ENCODE measurements at regions not wholly inside any gene's neighbourhood (a gene's known extent, or its start where the extent isn't known, plus 50 kb on each side); places are given as distances from the start of the nearest gene placed in this dataset.

DNA sequence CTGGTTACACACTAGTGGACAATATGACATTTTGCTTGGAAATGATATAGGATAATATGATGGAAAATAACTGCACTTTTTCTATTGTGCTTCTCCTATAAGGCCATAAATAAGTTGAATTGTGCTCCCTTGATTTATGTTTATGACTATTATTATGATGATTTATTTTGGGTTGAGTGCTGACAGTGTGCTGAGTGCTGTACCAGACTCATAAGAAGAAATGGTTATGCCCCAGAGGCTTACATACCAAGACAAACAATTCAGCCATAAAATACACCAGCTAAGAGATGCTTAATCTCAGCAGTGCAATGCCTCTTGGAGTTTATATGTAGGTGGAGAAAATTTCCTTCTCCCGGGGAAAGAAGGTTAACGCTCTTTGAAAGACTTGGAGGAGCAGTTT lies 199.8 kb upstream of the NOCT start:
- no peaks in the 10 kb centered on the region for H3K36me3 ChIP-seq
- no peak overlapping the region for H3K27ac ChIP-seq
- TF ChIP-seq, protein P1, sequence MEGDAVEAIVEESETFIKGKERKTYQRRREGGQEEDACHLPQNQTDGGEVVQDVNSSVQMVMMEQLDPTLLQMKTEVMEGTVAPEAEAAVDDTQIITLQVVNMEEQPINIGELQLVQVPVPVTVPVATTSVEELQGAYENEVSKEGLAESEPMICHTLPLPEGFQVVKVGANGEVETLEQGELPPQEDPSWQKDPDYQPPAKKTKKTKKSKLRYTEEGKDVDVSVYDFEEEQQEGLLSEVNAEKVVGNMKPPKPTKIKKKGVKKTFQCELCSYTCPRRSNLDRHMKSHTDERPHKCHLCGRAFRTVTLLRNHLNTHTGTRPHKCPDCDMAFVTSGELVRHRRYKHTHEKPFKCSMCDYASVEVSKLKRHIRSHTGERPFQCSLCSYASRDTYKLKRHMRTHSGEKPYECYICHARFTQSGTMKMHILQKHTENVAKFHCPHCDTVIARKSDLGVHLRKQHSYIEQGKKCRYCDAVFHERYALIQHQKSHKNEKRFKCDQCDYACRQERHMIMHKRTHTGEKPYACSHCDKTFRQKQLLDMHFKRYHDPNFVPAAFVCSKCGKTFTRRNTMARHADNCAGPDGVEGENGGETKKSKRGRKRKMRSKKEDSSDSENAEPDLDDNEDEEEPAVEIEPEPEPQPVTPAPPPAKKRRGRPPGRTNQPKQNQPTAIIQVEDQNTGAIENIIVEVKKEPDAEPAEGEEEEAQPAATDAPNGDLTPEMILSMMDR (IDR thresholded peaks at IDR 0.05): no peak
- no peak for TF ChIP-seq POLR2A (IDR thresholded peaks at IDR 0.05)
- no peak for TF ChIP-seq EP300 (IDR thresholded peaks at IDR 0.05)
- intact Hi-C loops (cut with DNase I): no loop called here
- no peaks in the 10 kb centered on the region for H3K4me1 ChIP-seq (ENCODE audit: insufficient read depth)
- no peak for DNase-seq
- H3K9me3 ChIP-seq: no peaks in the 10 kb centered on the region
- WGBS, 3 donors: 55 to 61% (median 59%) methylated on average over 2 of the region's 2 CpGs
- H3K27me3 ChIP-seq: no peaks in the 10 kb centered on the region
- H3K4me3 ChIP-seq: no peak overlapping the region

DNA sequence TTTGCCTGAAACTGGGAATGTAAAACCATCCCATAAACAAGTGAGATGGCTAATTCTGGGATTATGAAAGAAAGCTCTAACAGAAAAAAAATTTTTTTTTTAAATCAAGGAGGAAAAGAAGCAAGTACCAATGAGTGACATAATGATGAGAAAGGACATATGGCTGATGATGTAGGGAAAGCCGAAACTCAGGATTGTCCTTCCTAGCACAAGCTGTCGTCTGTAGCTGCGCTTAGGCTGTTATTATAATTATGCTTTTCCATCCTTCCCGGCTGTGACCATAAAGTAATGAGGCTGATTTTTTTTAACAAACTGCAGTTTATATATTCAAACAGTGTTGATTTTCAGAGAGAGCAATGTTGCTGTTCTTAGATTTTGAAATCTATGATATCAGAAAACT lies 209.8 kb upstream of the NOCT start:
- Histone ChIP-seq H3K4me1 (ENCODE audit: insufficient read depth) (no peaks in the 10 kb centered on the region), H3K36me3 (no peaks in the 10 kb centered on the region), H3K27ac (no peak overlapping the region), H3K9me3 (no peaks in the 10 kb centered on the region), H3K4me3 (no peak overlapping the region), H3K27me3 (no peaks in the 10 kb centered on the region)
- intact Hi-C loops (cut with DNase I): no loop called here
- 21 to 49% (median 42%) methylated on average over 4 of the region's 4 CpGs for WGBS, 3 donors
- no peak for TF ChIP-seq POLR2A (IDR thresholded peaks at IDR 0.05)
- TF ChIP-seq EP300 (IDR thresholded peaks at IDR 0.05): no peak
- TF ChIP-seq, protein P1 (IDR thresholded peaks at IDR 0.05): no peak
- DNase-seq: no peak

DNA sequence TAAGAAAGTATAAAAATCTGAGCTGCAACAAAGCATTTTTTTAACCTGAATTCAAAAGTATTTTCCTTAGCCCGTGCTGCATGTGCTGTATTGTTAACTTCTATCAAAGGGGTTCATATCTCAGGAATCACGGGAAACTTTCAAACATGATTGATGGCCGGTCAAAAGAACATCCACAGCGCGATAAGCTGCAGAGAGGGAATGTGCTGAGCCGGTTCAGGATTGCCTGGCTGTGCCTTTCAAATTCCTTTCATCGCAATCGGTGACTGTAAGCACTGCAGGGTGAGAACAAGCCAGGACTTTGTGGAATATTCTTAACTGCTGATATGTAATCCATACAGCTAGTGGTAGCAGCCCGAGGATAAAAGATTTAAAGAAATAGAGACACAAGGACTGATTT lies 210.9 kb upstream of the NOCT start:
- H3K4me3 ChIP-seq: no peak overlapping the region
- H3K27me3 ChIP-seq: no peaks in the 10 kb centered on the region
- H3K27ac ChIP-seq: no peak overlapping the region
- H3K9me3 ChIP-seq: no peaks in the 10 kb centered on the region
- no peaks in the 10 kb centered on the region for H3K4me1 ChIP-seq (ENCODE audit: insufficient read depth)
- TF ChIP-seq, protein P1 (IDR thresholded peaks at IDR 0.05): no peak
- TF ChIP-seq POLR2A (IDR thresholded peaks at IDR 0.05): no peak
- TF ChIP-seq EP300 (IDR thresholded peaks at IDR 0.05): no peak
- no peaks in the 10 kb centered on the region for H3K36me3 ChIP-seq
- intact Hi-C loops (cut with DNase I): no loop called here
- WGBS, 3 donors: 4 to 5% (median 5%) methylated on average over 9 of the region's 9 CpGs
- DNase-seq: no peak

DNA sequence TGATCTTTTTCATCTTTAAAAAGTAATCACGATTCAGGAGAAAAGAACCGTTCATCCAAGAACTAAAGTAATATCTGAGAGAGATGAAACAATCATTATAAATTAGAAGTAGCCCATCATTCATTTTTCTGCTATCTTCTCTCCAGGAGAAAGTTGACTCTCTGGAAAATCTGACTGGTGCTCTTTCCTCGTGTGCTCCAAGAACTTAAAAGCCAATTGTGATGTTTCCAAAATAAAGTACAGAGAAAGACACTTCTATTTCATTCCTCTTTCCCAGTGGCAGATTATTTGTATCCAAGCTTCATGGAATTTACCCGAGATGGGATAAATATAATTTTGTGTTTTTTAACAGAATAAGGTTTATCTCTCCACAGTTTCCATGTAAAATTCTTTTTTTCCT lies 212.5 kb upstream of the NOCT start:
- no peaks in the 10 kb centered on the region for H3K4me1 ChIP-seq (ENCODE audit: insufficient read depth)
- no peaks in the 10 kb centered on the region for H3K36me3 ChIP-seq
- no peaks in the 10 kb centered on the region for H3K9me3 ChIP-seq
- H3K27ac ChIP-seq: no peak overlapping the region
- no peaks in the 10 kb centered on the region for H3K27me3 ChIP-seq
- TF ChIP-seq POLR2A (IDR thresholded peaks at IDR 0.05) (no peak), EP300 (IDR thresholded peaks at IDR 0.05) (no peak)
- TF ChIP-seq, protein P1 (IDR thresholded peaks at IDR 0.05): no peak
- intact Hi-C loops (cut with DNase I): no loop called here
- H3K4me3 ChIP-seq: no peak overlapping the region
- no peak for DNase-seq
- WGBS, 3 donors: 46 to 51% (median 47%) methylated on average over 4 of the region's 4 CpGs

DNA sequence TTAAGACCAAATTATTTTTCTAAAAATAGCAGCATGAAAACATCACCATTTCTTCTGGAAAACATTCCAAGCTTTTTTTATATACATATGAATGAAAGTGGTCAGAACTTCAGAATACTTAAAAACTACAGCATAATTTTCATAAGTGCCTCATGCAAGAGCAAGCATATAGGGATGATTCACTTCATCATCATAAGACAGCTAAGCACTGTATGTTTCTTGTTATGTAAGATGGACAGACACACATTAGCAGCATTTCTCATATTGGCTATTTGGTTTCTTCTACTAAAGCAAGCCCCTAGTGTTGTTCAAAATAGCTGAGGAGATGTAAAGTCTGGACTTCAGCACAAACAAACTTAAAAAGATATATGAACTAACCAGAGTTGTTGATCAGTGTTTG lies 213.1 kb upstream of the NOCT start:
- H3K27me3 ChIP-seq: no peaks in the 10 kb centered on the region
- intact Hi-C loops (cut with DNase I): no loop called here
- H3K4me1 ChIP-seq (ENCODE audit: insufficient read depth): no peaks in the 10 kb centered on the region
- TF ChIP-seq, protein P1 (IDR thresholded peaks at IDR 0.05): no peak
- TF ChIP-seq EP300 (IDR thresholded peaks at IDR 0.05) (no peak), POLR2A (IDR thresholded peaks at IDR 0.05) (no peak)
- no peak overlapping the region for H3K27ac ChIP-seq
- H3K4me3 ChIP-seq: no peak overlapping the region
- H3K36me3 ChIP-seq: no peaks in the 10 kb centered on the region
- H3K9me3 ChIP-seq: no peaks in the 10 kb centered on the region
- no peak for DNase-seq
